ENCODE measurements at regions not wholly inside any gene's neighbourhood (a gene's known extent, or its start where the extent isn't known, plus 50 kb on each side); places are given as distances from the start of the nearest gene placed in this dataset.

DNA sequence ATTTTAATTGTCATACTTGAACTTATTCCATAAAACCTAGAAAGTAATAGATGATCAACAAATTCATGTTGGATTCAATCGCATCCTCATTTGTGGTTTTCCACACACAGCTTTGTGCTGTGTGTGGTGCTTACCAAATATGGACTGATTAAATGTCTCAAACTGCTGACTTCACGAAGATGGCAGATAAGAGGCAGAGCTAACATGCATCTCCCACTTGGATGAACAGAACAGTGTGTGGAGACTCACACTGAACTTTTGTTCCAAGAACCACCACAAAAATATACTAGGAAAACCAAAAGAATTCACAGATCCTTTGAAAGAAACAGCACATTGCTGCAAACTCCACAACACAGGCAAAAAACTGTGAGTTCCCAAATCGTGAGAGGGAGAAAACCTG is 603.7 kb downstream of the TENT5A start:
- WGBS (ENCODE audit: low lambda C conversion rate) = 58% methylated on average over 3 of the region's 3 CpGs

DNA sequence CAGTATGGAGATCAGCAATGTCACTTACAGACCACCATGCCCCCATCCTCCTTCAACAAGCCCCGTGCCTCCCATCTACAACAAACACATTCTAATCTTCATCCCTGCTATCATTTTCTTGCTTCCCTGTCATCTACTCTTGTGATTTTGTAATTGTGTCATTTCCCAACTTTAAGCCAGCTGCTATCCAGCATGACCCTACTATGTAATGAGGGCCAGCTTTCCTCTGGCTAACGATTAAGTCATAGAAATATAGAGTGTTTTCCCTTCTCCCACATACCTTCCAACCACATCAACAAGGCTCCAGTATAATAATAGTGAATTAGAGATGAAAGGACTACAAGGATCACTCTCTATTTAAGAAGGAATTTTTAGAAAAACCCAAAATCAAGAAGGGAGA is 607.0 kb downstream of the TENT5A start:
- H3K36me3 ChIP-seq (replicated peaks in 1 of 2; ENCODE audit: control insufficient read depth in 1 of 2, insufficient read depth in 2 of 2, low read length in 1 of 2) = no peaks in the 10 kb centered on the region
- ChIA-PET CTCF (no interaction called here), POLR2A (no interaction called here)
- no peak overlapping the region for H3K4me2 ChIP-seq
- H3K9me2 ChIP-seq = no peaks in the 10 kb centered on the region
- no peaks in the 10 kb centered on the region for H3K9me3 ChIP-seq
- no peak overlapping the region for H3K4me3 ChIP-seq (ENCODE audit: low read depth in 2 of 2, low read length in 1 of 2)
- no peaks in the 10 kb centered on the region for H3F3A ChIP-seq (replicated peaks; ENCODE audit: insufficient read depth)
- no peaks in the 10 kb centered on the region for H3K79me2 ChIP-seq (ENCODE audit: insufficient read depth)
- TF ChIP-seq MXI1 (IDR thresholded peaks at IDR 0.05; ENCODE audit: low read depth, low read length) (no peak), EP300 (IDR thresholded peaks at IDR 0.05; ENCODE audit: borderline replicate concordance in 1 of 2, low read depth in 1 of 2, low read length in 1 of 2) (no peak), CHD2 (IDR thresholded peaks at IDR 0.05; ENCODE audit: low read length, partially characterized antibody) (no peak), ELF1 (IDR thresholded peaks at IDR 0.05) (no peak), FOXM1 (IDR thresholded peaks at IDR 0.05; ENCODE audit: low read depth) (no peak), RCOR1 (IDR thresholded peaks at IDR 0.05; ENCODE audit: low read length) (no peak)
- TF ChIP-seq, protein P1, sequence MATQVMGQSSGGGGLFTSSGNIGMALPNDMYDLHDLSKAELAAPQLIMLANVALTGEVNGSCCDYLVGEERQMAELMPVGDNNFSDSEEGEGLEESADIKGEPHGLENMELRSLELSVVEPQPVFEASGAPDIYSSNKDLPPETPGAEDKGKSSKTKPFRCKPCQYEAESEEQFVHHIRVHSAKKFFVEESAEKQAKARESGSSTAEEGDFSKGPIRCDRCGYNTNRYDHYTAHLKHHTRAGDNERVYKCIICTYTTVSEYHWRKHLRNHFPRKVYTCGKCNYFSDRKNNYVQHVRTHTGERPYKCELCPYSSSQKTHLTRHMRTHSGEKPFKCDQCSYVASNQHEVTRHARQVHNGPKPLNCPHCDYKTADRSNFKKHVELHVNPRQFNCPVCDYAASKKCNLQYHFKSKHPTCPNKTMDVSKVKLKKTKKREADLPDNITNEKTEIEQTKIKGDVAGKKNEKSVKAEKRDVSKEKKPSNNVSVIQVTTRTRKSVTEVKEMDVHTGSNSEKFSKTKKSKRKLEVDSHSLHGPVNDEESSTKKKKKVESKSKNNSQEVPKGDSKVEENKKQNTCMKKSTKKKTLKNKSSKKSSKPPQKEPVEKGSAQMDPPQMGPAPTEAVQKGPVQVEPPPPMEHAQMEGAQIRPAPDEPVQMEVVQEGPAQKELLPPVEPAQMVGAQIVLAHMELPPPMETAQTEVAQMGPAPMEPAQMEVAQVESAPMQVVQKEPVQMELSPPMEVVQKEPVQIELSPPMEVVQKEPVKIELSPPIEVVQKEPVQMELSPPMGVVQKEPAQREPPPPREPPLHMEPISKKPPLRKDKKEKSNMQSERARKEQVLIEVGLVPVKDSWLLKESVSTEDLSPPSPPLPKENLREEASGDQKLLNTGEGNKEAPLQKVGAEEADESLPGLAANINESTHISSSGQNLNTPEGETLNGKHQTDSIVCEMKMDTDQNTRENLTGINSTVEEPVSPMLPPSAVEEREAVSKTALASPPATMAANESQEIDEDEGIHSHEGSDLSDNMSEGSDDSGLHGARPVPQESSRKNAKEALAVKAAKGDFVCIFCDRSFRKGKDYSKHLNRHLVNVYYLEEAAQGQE (IDR thresholded peaks at IDR 0.05; ENCODE audit: low read depth, low read length) = no peak
- no peak overlapping the region for H2AFZ ChIP-seq (ENCODE audit: low read depth)
- no peak for DNase-seq
- H3K27me3 ChIP-seq (ENCODE audit: insufficient read depth) = no peaks in the 10 kb centered on the region
- H3K9ac ChIP-seq = no peak overlapping the region
- WGBS (ENCODE audit: low lambda C conversion rate) = 27% methylated on average over 2 of the region's 2 CpGs
- no peaks in the 10 kb centered on the region for H4K20me1 ChIP-seq (ENCODE audit: insufficient read depth)
- H3K4me1 ChIP-seq (ENCODE audit: control insufficient read depth in 1 of 2, insufficient read depth in 2 of 2, low read depth in 1 of 2, low read length in 1 of 2) = no peaks in the 10 kb centered on the region
- H3K27ac ChIP-seq (ENCODE audit: low read depth in 2 of 2, low read length in 1 of 2) = no peak overlapping the region

More for the DNA sequence above, 603.7 kb downstream of the TENT5A start:
- Histone ChIP-seq H3K4me3 (ENCODE audit: low read depth in 2 of 2, low read length in 1 of 2) (no peak overlapping the region), H2AFZ (ENCODE audit: low read depth) (no peak overlapping the region), H3K27me3 (ENCODE audit: insufficient read depth) (no peaks in the 10 kb centered on the region), H3K79me2 (ENCODE audit: insufficient read depth) (no peaks in the 10 kb centered on the region), H3K9me2 (no peaks in the 10 kb centered on the region), H3K9me3 (no peaks in the 10 kb centered on the region; the same call in 1 of the 2 replicates), H3K9ac (no peak overlapping the region), H3K27ac (ENCODE audit: low read depth in 2 of 2, low read length in 1 of 2) (no peak overlapping the region), H3K4me2 (no peak overlapping the region), H3F3A (replicated peaks; ENCODE audit: insufficient read depth) (no peaks in the 10 kb centered on the region), H3K36me3 (replicated peaks in 1 of 2; ENCODE audit: control insufficient read depth in 1 of 2, insufficient read depth in 2 of 2, low read length in 1 of 2) (no peaks in the 10 kb centered on the region), H3K4me1 (ENCODE audit: control insufficient read depth in 1 of 2, insufficient read depth in 2 of 2, low read depth in 1 of 2, low read length in 1 of 2) (no peaks in the 10 kb centered on the region), H4K20me1 (ENCODE audit: insufficient read depth) (no peaks in the 10 kb centered on the region)
- DNase-seq = no peak
- no peak for TF ChIP-seq RCOR1 (IDR thresholded peaks at IDR 0.05; ENCODE audit: low read length)
- TF ChIP-seq SMC3 (IDR thresholded peaks at IDR 0.05; ENCODE audit: low read depth, low read length) = no peak
- TF ChIP-seq FOSL2 (IDR thresholded peaks at IDR 0.05; ENCODE audit: borderline replicate concordance, low read depth) = no peak
- no peak for TF ChIP-seq GABPA (IDR thresholded peaks at IDR 0.05; ENCODE audit: low read depth)
- TF ChIP-seq, protein P2, sequence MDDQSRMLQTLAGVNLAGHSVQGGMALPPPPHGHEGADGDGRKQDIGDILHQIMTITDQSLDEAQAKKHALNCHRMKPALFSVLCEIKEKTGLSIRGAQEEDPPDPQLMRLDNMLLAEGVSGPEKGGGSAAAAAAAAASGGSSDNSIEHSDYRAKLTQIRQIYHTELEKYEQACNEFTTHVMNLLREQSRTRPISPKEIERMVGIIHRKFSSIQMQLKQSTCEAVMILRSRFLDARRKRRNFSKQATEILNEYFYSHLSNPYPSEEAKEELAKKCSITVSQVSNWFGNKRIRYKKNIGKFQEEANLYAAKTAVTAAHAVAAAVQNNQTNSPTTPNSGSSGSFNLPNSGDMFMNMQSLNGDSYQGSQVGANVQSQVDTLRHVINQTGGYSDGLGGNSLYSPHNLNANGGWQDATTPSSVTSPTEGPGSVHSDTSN (IDR thresholded peaks at IDR 0.05) = no peak
- TF ChIP-seq TCF12 (IDR thresholded peaks at IDR 0.05) = no peak
- ChIA-PET POLR2A (no interaction called here), CTCF (no interaction called here)
